ENCODE measurements at regions not wholly inside any gene's neighbourhood (a gene's known extent, or its start where the extent isn't known, plus 50 kb on each side); places are given as distances from the start of the nearest gene placed in this dataset.
A peak's percentile ranks its signal among the peaks of the same experiment; 100 is the strongest.

DNA sequence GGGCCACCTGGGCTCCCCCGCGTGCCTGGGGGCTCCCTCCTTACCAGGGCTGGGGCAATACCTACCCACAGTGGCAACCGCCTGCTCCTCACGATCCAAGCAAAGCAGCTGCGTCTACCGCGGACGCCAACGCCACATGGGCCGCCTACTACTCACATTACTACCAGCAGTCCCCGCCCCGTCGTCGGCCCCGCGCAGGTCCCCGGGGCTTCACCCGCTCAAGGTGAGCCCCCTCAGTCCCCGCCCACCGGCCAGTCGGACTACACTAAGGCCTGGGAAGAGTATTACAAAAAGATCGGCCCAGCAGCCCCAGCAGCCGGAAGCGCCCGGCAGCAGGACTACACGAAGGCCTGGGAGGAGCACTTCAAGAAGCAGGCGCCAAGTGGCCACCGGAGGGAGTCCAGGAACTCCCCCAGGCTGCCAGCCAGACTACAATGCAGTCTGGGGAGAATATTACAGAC, 106.0 kb upstream of the MTAP start:
- ATAC-seq (no peak), DNase-seq (peak in 1 of 2 donors; percentile 43)
- intact Hi-C loops (cut with DNase I), result no loop called here
- peaks cover 0 to 4% (median 2%) of the 10 kb centered on the region in 3 donors for H3K27me3 ChIP-seq (ENCODE audit: insufficient read depth in 3 of 3, low read length in 2 of 3)
- H3K36me3 ChIP-seq (ENCODE audit: insufficient read depth in 1 of 2, low read depth in 1 of 2), result no peaks in the 10 kb centered on the region
- no peak overlapping the region for H3K27ac ChIP-seq
- TF ChIP-seq, protein P1, sequence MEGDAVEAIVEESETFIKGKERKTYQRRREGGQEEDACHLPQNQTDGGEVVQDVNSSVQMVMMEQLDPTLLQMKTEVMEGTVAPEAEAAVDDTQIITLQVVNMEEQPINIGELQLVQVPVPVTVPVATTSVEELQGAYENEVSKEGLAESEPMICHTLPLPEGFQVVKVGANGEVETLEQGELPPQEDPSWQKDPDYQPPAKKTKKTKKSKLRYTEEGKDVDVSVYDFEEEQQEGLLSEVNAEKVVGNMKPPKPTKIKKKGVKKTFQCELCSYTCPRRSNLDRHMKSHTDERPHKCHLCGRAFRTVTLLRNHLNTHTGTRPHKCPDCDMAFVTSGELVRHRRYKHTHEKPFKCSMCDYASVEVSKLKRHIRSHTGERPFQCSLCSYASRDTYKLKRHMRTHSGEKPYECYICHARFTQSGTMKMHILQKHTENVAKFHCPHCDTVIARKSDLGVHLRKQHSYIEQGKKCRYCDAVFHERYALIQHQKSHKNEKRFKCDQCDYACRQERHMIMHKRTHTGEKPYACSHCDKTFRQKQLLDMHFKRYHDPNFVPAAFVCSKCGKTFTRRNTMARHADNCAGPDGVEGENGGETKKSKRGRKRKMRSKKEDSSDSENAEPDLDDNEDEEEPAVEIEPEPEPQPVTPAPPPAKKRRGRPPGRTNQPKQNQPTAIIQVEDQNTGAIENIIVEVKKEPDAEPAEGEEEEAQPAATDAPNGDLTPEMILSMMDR (IDR thresholded peaks at IDR 0.05), result no peak
- WGBS, 3 donors, result 53 to 56% (median 53%) methylated on average over 28 of the region's 28 CpGs
- no peak overlapping the region for H3K4me3 ChIP-seq
- no peaks in the 10 kb centered on the region for H3K4me1 ChIP-seq
- H3K9me3 ChIP-seq, result no peaks in the 10 kb centered on the region

DNA sequence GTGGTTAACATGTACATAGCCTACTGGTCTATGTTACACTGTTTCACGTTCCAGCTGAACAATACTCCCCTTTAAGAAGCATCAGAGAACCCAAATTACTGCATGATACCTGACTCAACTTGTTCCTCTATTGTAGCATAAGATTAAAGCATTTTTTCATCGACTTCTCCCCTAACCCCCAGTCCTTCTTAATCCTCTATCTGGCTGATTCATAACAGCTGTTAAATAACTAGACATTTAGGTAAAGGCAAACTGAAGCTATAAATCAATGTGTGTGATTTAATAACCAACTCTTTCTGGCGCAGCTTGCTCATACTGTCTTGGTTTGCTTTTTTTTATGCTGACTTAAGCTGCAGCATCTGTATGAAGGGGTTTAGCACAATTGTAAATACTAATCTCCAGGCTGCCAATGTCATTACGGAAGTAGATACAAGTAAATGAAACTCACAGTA, 94.2 kb upstream of the MTAP start:
- 29 to 30% (median 30%) methylated on average over 4 of the region's 4 CpGs for WGBS, 3 donors
- H3K9me3 ChIP-seq, result no peaks in the 10 kb centered on the region
- TF ChIP-seq, protein P1 (IDR thresholded peaks at IDR 0.05), result no peak

GRCh38 chr9:21708856-21709255, 93.6 kb upstream of the MTAP start:
- H3K4me3 ChIP-seq, result no peak overlapping the region
- intact Hi-C loops (cut with DNase I), result loop anchor here in 1 of 2 donors (2.0 kb wide), 1 partner anchor 80 kb away; no protein-coding TSS in a partner anchor
- DNase-seq (no peak), ATAC-seq (no peak)
- H3K4me1 ChIP-seq, result no peaks in the 10 kb centered on the region
- H3K36me3 ChIP-seq (ENCODE audit: insufficient read depth in 1 of 2, low read depth in 1 of 2), result no peaks in the 10 kb centered on the region
- H3K27me3 ChIP-seq (ENCODE audit: insufficient read depth in 3 of 3, low read length in 2 of 3), result no peaks in the 10 kb centered on the region
- 22 to 28% (median 23%) methylated on average over 4 of the region's 4 CpGs for WGBS, 3 donors
- TF ChIP-seq, protein P1 (IDR thresholded peaks at IDR 0.05), result no peak
- H3K9me3 ChIP-seq, result no peaks in the 10 kb centered on the region
- H3K27ac ChIP-seq, result no peak overlapping the region

More for the DNA sequence above, 94.2 kb upstream of the MTAP start:
- ATAC-seq, result no peak
- Histone ChIP-seq H3K4me1 (no peaks in the 10 kb centered on the region), H3K4me3 (no peak overlapping the region), H3K36me3 (ENCODE audit: insufficient read depth in 1 of 2, low read depth in 1 of 2) (no peaks in the 10 kb centered on the region), H3K27me3 (ENCODE audit: insufficient read depth in 3 of 3, low read length in 2 of 3) (no peaks in the 10 kb centered on the region), H3K27ac (no peak overlapping the region)
- no peak for DNase-seq
- intact Hi-C loops (cut with DNase I), result loop anchor here in 1 of 2 donors (2.0 kb wide), 1 partner anchor 81 kb away; no protein-coding TSS in a partner anchor

DNA sequence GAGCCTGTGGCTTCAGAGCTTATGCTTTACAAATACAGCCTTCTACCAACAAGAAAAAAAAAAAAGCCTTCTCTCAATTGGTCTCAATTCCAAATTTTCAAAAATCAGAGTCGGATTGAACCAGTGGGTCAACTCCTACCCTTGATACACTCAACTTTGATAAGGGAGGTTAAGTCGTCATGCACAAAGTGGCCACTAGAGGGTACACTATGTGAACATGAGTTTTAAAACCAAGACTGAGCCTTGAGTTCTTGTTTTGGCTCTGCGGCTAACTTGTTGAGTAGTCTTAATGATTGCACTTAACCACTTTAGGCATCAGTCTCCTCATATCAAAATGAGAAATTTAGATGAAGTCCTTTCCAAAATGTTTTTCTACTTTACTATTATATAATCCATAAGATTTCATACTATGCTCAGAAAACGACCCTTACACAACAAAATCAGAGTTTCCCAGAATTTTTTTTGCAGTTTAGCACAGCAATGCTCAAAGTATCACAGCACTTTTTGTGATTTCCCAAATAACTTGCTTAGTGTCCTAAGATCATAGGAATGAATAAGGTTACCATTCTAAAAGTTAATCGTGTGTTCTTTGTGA, 92.9 kb upstream of the MTAP start:
- ATAC-seq (peak in 1 of 4 donors; percentile 58), DNase-seq (no peak)
- Histone ChIP-seq H3K27ac (no peak overlapping the region), H3K36me3 (ENCODE audit: insufficient read depth in 1 of 2, low read depth in 1 of 2) (no peaks in the 10 kb centered on the region), H3K27me3 (ENCODE audit: insufficient read depth in 3 of 3, low read length in 2 of 3) (no peaks in the 10 kb centered on the region), H3K4me3 (no peak overlapping the region), H3K4me1 (no peaks in the 10 kb centered on the region), H3K9me3 (no peaks in the 10 kb centered on the region)
- TF ChIP-seq, protein P1 (IDR thresholded peaks at IDR 0.05), result peak; percentile 68
- intact Hi-C loops (cut with DNase I), result loop anchor here in 1 of 2 donors (2.0 kb wide), 1 partner anchor 79 kb away; no protein-coding TSS in a partner anchor
- 54 to 57% (median 56%) methylated on average over 5 of the region's 5 CpGs for WGBS, 3 donors
